Lung microvascular endothelial cell (primary cell): ENCODE measurements at regions not wholly inside any gene's neighbourhood (a gene's known extent, or its start where the extent isn't known, plus 50 kb on each side); places are given as distances from the start of the nearest gene placed in this dataset.

Experiments used
- DNase-seq, 2 donors: peaks; one replicate each; pipeline versions ENCODE4 v3.0.0 to v3.0.0-alpha.2; 2010; ENCODE audit warnings: low read depth in 2 of 2

- no peak for DNase-seq
Measured at GRCh38 chr4:89368861-89369260, 61.3 kb upstream of the GPRIN3 start.

GRCh38 chr4:89365776-89366175 is 58.2 kb upstream of the GPRIN3 start:
- no peak for DNase-seq

- DNase-seq, result no peak
Measured at GRCh38 chr4:89365375-89365774, 57.8 kb upstream of the GPRIN3 start.

DNA sequence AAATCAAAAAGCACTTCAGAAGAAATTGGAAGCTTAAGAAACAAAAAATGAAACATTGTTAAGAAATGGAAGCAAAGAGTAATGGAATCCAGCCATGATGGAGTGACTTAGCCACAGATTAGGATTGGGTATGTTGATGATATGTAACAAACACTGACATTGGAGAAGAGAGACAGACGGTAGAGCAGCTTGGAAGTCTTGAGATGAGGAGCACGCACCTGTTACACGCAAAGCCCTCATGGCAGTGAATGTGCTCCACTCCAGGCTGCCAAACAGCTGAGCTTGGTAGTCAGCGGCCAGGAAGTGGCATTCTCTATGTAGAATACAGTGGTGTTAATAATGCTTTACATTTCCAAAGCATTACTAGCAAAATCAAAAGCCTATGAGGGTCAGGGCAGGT is 56.9 kb upstream of the GPRIN3 start:
- no peak for DNase-seq

- DNase-seq, result no peak
Measured at GRCh38 chr4:89363786-89364185, 56.2 kb upstream of the GPRIN3 start.

DNA sequence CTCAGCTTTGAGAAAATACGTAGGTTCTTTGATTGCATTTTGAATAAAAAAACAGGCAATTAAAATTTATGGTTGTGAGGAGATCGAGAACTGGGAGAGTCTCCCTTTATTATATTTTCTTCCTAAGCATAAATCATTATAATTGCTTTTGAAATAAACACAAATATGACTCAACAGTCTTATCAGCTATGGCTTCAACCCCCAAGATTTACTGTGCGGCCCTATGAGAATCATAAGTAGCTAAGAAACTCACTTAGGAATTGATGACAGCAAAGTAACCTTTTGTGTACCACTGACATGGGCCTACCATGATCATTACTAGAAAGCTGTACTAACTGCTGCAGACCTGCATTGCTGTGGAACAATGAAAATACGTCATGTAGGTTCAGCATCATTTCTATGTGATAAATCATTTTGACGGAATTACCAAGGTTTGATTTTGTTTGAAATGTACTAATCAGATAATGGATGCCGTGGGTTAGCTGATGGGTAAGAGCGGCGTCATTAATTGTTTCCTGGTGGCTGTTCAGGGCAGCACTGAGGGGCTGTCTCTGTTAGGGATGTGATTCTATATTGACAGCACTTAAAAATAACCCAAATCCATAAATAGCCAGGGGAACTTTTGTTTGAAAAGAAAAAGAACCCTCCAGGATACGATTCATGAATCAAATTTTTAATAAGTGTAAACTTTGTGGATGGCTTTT is 51.5 kb upstream of the GPRIN3 start:
- DNase-seq, result no peak

- DNase-seq, result no peak
Measured at GRCh38 chr4:89357787-89358186, 50.2 kb upstream of the GPRIN3 start.
